ENCODE measurements at regions not wholly inside any gene's neighbourhood (a gene's known extent, or its start where the extent isn't known, plus 50 kb on each side); places are given as distances from the start of the nearest gene placed in this dataset.

- TF ChIP-seq CTCF (IDR thresholded peaks at IDR 0.05; ENCODE audit: low read depth, low read length, missing control alignments) = no peak
- no peak for DNase-seq (ENCODE audit: low read depth)
- no peak overlapping the region for H3K4me3 ChIP-seq (ENCODE audit: low read depth, low read length)
- in situ Hi-C loops (cut with HindIII; ENCODE audit: low sequenced_read_pairs) = no loop called here
Measured at GRCh38 chr4:115278830-115279229, 165.4 kb upstream of the NDST4 start.

GRCh38 chr4:115275615-115276014, 162.2 kb upstream of the NDST4 start:
- TF ChIP-seq CTCF (IDR thresholded peaks at IDR 0.05; ENCODE audit: low read depth, low read length, missing control alignments) = no peak
- H3K4me3 ChIP-seq (ENCODE audit: low read depth, low read length) = no peak overlapping the region
- no peak for DNase-seq (ENCODE audit: low read depth)
- in situ Hi-C loops (cut with HindIII; ENCODE audit: low sequenced_read_pairs) = no loop called here

- H3K4me3 ChIP-seq (ENCODE audit: low read depth, low read length) = no peak overlapping the region
- in situ Hi-C loops (cut with HindIII; ENCODE audit: low sequenced_read_pairs) = no loop called here
- no peak for DNase-seq (ENCODE audit: low read depth)
- TF ChIP-seq CTCF (IDR thresholded peaks at IDR 0.05; ENCODE audit: low read depth, low read length, missing control alignments) = no peak
Measured at GRCh38 chr4:115274545-115274944, 161.1 kb upstream of the NDST4 start.

- no peak for DNase-seq (ENCODE audit: low read depth)
- in situ Hi-C loops (cut with HindIII; ENCODE audit: low sequenced_read_pairs) = no loop called here
- no peak overlapping the region for H3K4me3 ChIP-seq (ENCODE audit: low read depth, low read length)
- TF ChIP-seq CTCF (IDR thresholded peaks at IDR 0.05; ENCODE audit: low read depth, low read length, missing control alignments) = no peak
Measured at GRCh38 chr4:115272594-115272993, 159.2 kb upstream of the NDST4 start.

GRCh38 chr4:115272185-115272584, 158.8 kb upstream of the NDST4 start:
- TF ChIP-seq CTCF (IDR thresholded peaks at IDR 0.05; ENCODE audit: low read depth, low read length, missing control alignments) = no peak
- in situ Hi-C loops (cut with HindIII; ENCODE audit: low sequenced_read_pairs) = no loop called here
- no peak for DNase-seq (ENCODE audit: low read depth)
- no peak overlapping the region for H3K4me3 ChIP-seq (ENCODE audit: low read depth, low read length)

GRCh38 chr4:115260195-115260594, 146.8 kb upstream of the NDST4 start:
- no peak overlapping the region for H3K4me3 ChIP-seq (ENCODE audit: low read depth, low read length)
- DNase-seq (ENCODE audit: low read depth) = no peak
- in situ Hi-C loops (cut with HindIII; ENCODE audit: low sequenced_read_pairs) = no loop called here
- no peak for TF ChIP-seq CTCF (IDR thresholded peaks at IDR 0.05; ENCODE audit: low read depth, low read length, missing control alignments)

- H3K4me3 ChIP-seq (ENCODE audit: low read depth, low read length) = no peak overlapping the region
- in situ Hi-C loops (cut with HindIII; ENCODE audit: low sequenced_read_pairs) = no loop called here
- DNase-seq (ENCODE audit: low read depth) = no peak
- no peak for TF ChIP-seq CTCF (IDR thresholded peaks at IDR 0.05; ENCODE audit: low read depth, low read length, missing control alignments)
Measured at GRCh38 chr4:115259642-115260041, 146.2 kb upstream of the NDST4 start.
